HG02678 (cell line): ENCODE measurements at regions not wholly inside any gene's neighbourhood (a gene's known extent, or its start where the extent isn't known, plus 50 kb on each side); places are given as distances from the start of the nearest gene placed in this dataset.
"Not testable (repeated sequence)": the region's sequence is repeated elsewhere in the genome, so short reads cannot be mapped to it uniquely, and the experiment has no call there.

ENCODE experiments used
- ATAC-seq: cut with Tn5 transposase; IDR thresholded peaks from one replicate; pipeline ENCODE4 v1.9.1; 2021; ENCODE audit warnings: mild to moderate bottlenecking, moderate library complexity; ENCODE audit not compliant: unreplicated experiment

GRCh38 chr6:4510317-4510716, 265.9 kb upstream of the CDYL start:
- no peak for ATAC-seq

- ATAC-seq: no peak
Observed at GRCh38 chr6:4509506-4509905, 266.7 kb upstream of the CDYL start.

GRCh38 chr6:4506792-4507191, 269.4 kb upstream of the CDYL start:
- ATAC-seq: no peak

- ATAC-seq: no peak
Observed at GRCh38 chr6:4506223-4506622, 270.0 kb upstream of the CDYL start.

- no peak for ATAC-seq
Observed at GRCh38 chr6:4504700-4505099, 271.5 kb upstream of the CDYL start.

GRCh38 chr6:4503700-4504099, 272.5 kb upstream of the CDYL start:
- no peak for ATAC-seq

GRCh38 chr6:4496284-4496683, 279.9 kb upstream of the CDYL start:
- no peak for ATAC-seq

GRCh38 chr6:4491501-4492260, 284.5 kb upstream of the CDYL start:
- no peak for ATAC-seq

- ATAC-seq: no peak
Observed at GRCh38 chr6:4489538-4489937, 286.7 kb upstream of the CDYL start.

GRCh38 chr6:4488389-4488788, 287.8 kb upstream of the CDYL start:
- ATAC-seq: no peak

GRCh38 chr6:4487538-4487937, 288.7 kb upstream of the CDYL start:
- no peak for ATAC-seq

- no peak for ATAC-seq
Observed at GRCh38 chr6:4486568-4487315, 289.5 kb upstream of the CDYL start.

GRCh38 chr6:4485735-4486134, 290.5 kb upstream of the CDYL start:
- ATAC-seq: no peak

- no peak for ATAC-seq
Observed at GRCh38 chr6:4482461-4482860, 293.7 kb upstream of the CDYL start.

GRCh38 chr6:4480788-4481735, 295.1 kb upstream of the CDYL start:
- no peak for ATAC-seq

- ATAC-seq: no peak
Observed at GRCh38 chr6:4478098-4478497, 298.1 kb upstream of the CDYL start.

- no peak for ATAC-seq
Observed at GRCh38 chr6:4474810-4475209, 301.4 kb upstream of the CDYL start.

GRCh38 chr6:4472969-4473642, 303.1 kb upstream of the CDYL start:
- no peak for ATAC-seq

- no peak for ATAC-seq
Observed at GRCh38 chr6:4472222-4472621, 304.0 kb upstream of the CDYL start.

GRCh38 chr6:4471515-4471914, 304.7 kb upstream of the CDYL start:
- ATAC-seq: not testable (repeated sequence)

GRCh38 chr6:4470698-4471210, 305.4 kb upstream of the CDYL start:
- ATAC-seq: no peak
